Calu3 (cell line): ENCODE measurements at regions not wholly inside any gene's neighbourhood (a gene's known extent, or its start where the extent isn't known, plus 50 kb on each side); places are given as distances from the start of the nearest gene placed in this dataset.

Source experiments
- BruUV-seq: library from RNA; stranded (reverse); fragments of 400-500 nt; replicated peaks from 2 replicates; lab custom pipeline; 2021; lab: Mats Ljungman, UMichigan
- CTCF ChIA-PET: fragments of 300-600 bp; sonication (Branson Sonifier 250); formaldehyde crosslinking; loops from one replicate; lab custom pipeline; 2022; ENCODE audit warnings: antibody characterized with exemption; lab: Charles Lee
- DNase-seq: peaks from one replicate; pipeline ENCODE4 v3.0.0; 2022
- H3K27ac Mint-ChIP-seq: one replicate; pipeline ENCODE4 v1.8.0; 2022; ENCODE audit warnings: mixed read lengths; ENCODE audit not compliant: unreplicated experiment
- H3K27me3 Mint-ChIP-seq: one replicate; pipeline ENCODE4 v1.8.0; 2022; ENCODE audit warnings: mixed read lengths; ENCODE audit not compliant: unreplicated experiment
- H3K36me3 Mint-ChIP-seq: one replicate; pipeline ENCODE4 v1.8.0; 2022; ENCODE audit warnings: mild to moderate bottlenecking, moderate library complexity, mixed read lengths; ENCODE audit not compliant: insufficient read depth, unreplicated experiment
- H3K4me1 Mint-ChIP-seq: one replicate; pipeline ENCODE4 v1.8.0; 2022; ENCODE audit warnings: mild to moderate bottlenecking, low read depth, mixed read lengths; ENCODE audit not compliant: unreplicated experiment
- H3K4me3 Mint-ChIP-seq: one replicate; pipeline ENCODE4 v1.8.0; 2022; ENCODE audit warnings: mild to moderate bottlenecking, low read depth, moderate library complexity, mixed read lengths; ENCODE audit not compliant: unreplicated experiment
- H3K9me3 Mint-ChIP-seq: one replicate; pipeline ENCODE4 v1.8.0; 2022; ENCODE audit warnings: low read depth, mixed read lengths; ENCODE audit not compliant: unreplicated experiment
- intact Hi-C: fragments of 100-400 bp; cut with micrococcal nuclease; formaldehyde crosslinking; loops from one replicate; pipeline ENCODE4 v1.10.0; 2022; ENCODE audit not compliant: unreplicated experiment
- TF ChIP-seq, protein P1 (sequence below): fragments of 200-600 bp; IDR thresholded peaks from one replicate; pipeline ENCODE4 v1.8.0; 2022; ENCODE audit warnings: antibody characterized with exemption; ENCODE audit not compliant: unreplicated experiment

DNA sequence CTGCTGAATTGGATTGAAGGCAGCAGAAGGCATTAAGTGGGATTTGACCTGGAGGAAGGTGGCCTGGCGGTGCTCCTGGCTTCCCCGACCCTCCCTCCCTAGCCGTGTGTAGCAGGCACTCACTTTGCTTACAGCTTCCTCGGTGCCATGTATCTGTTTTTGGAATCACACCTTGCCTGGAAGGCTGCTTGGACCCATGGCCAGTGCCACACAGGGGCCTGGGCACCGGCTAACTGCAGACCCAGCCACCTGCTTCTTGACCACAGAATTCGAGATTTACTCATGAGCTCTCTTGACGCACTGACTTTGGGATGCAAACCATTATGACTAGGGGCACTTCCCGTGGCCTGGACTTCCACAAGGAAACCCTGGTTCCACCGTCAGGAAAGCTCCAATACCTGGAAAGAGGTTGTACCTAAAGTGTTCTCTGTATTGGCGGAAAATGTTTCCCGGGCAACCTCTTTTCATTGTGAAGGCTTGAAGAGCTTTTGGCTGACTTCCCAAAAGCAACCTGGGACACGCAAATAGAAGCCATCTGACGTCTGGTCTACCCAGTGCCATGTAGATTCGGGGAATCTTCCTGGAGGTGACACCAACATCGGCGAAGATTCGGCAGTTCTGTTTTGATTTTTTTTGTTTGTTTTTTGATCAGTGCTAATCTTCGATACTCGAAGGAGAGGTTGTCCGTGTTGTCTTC, 125.6 kb upstream of the RTL1 start:
- Mint-ChIP-seq H3K4me1 (no peaks in the 10 kb centered on the region), H3K27ac (no peak overlapping the region), H3K27me3 (no peaks in the 10 kb centered on the region), H3K36me3 (no peaks in the 10 kb centered on the region), H3K9me3 (no peaks in the 10 kb centered on the region), H3K4me3 (no peak overlapping the region)
- DNase-seq = no peak
- CTCF ChIA-PET = no interaction called here
- intact Hi-C loops = no loop called here
- TF ChIP-seq, protein P1, sequence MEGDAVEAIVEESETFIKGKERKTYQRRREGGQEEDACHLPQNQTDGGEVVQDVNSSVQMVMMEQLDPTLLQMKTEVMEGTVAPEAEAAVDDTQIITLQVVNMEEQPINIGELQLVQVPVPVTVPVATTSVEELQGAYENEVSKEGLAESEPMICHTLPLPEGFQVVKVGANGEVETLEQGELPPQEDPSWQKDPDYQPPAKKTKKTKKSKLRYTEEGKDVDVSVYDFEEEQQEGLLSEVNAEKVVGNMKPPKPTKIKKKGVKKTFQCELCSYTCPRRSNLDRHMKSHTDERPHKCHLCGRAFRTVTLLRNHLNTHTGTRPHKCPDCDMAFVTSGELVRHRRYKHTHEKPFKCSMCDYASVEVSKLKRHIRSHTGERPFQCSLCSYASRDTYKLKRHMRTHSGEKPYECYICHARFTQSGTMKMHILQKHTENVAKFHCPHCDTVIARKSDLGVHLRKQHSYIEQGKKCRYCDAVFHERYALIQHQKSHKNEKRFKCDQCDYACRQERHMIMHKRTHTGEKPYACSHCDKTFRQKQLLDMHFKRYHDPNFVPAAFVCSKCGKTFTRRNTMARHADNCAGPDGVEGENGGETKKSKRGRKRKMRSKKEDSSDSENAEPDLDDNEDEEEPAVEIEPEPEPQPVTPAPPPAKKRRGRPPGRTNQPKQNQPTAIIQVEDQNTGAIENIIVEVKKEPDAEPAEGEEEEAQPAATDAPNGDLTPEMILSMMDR = no peak
- no TSS peak for BruUV-seq

DNA sequence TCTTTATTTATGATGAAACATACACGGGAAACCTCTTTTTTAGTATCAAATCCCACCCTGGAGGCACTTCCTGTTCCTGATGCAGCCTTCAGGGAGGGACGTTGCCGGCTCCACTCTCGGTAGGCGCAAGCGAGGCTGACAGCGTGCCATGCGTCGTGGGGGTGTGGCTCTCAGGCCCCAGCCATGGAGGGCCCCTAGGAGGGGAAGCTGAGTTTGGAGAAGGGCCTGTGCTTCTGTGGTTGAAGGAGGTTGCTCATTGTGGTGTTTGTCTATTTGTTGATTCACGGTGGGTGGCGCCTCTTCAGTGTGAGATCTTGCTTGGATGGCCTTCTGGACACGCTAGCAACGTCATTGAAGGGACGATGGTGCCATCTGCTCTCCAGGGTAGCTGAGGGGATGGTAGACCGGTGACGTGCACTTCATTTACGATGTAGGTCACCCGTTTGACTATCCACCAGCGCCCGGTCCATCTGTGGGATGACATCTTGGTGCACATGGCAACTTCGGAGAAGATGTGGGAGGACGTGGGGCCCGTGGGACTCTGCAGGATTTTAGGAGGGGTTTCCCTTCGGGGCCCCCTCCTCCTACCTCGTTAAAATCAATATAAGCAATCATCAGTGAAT, 126.3 kb upstream of the RTL1 start:
- TF ChIP-seq, protein P1 = no peak
- Mint-ChIP-seq H3K27me3 (no peaks in the 10 kb centered on the region), H3K4me3 (no peak overlapping the region), H3K36me3 (no peaks in the 10 kb centered on the region), H3K27ac (no peak overlapping the region), H3K4me1 (no peaks in the 10 kb centered on the region), H3K9me3 (no peaks in the 10 kb centered on the region)
- intact Hi-C loops = no loop called here
- no peak for DNase-seq
- no TSS peak for BruUV-seq
- CTCF ChIA-PET = no interaction called here

DNA sequence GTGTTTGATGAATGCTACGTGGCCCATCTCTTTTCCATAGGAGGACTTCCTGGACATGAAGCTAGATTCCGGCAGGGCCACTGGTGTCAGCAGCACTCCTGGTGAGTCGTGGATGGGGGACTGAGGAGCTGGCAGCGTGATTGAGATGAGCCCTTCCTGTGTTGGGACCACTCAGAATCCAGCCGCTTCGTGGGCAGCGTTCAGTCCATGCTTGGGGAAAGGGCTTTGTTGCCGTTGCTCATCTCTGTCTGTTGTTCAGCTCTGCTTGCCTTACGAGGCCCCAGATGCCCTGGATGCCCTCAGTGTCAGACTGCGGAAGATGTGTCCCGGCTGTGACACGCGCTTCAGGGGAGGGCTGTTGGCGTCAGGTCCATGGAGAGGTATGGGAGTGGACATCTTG, 127.1 kb upstream of the RTL1 start:
- TF ChIP-seq, protein P1 = no peak
- no peaks in the 10 kb centered on the region for H3K9me3 Mint-ChIP-seq
- no peaks in the 10 kb centered on the region for H3K27me3 Mint-ChIP-seq
- H3K36me3 Mint-ChIP-seq = no peaks in the 10 kb centered on the region
- H3K27ac Mint-ChIP-seq = no peak overlapping the region
- no TSS peak for BruUV-seq
- intact Hi-C loops = no loop called here
- no peaks in the 10 kb centered on the region for H3K4me1 Mint-ChIP-seq
- CTCF ChIA-PET = no interaction called here
- H3K4me3 Mint-ChIP-seq = no peak overlapping the region
- DNase-seq = no peak

DNA sequence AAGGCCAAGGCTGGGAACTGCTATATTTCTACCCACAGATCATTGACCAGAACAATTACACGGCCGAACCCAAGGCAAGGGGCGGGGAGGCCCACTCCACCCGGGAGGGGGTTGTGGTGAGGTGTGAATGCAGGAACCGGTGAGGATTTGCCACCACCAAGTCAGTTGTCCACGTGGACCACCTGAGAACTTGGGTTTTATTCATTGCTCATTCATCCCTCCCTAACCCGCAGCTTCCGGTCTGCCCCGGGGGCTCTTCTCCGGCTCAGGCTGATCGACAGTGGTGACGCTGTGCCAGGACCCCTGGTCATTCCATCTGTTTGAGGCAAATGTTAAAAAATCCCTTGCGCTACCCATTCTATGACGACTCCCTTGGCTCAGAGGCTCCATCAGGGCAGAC, 127.7 kb upstream of the RTL1 start:
- no peak overlapping the region for H3K4me3 Mint-ChIP-seq
- intact Hi-C loops = no loop called here
- TF ChIP-seq, protein P1 = no peak

More for the DNA sequence above, 127.7 kb upstream of the RTL1 start:
- H3K27ac Mint-ChIP-seq = no peak overlapping the region
- no peaks in the 10 kb centered on the region for H3K36me3 Mint-ChIP-seq
- no peak for DNase-seq
- CTCF ChIA-PET = no interaction called here
- no TSS peak for BruUV-seq
- no peaks in the 10 kb centered on the region for H3K9me3 Mint-ChIP-seq
- no peaks in the 10 kb centered on the region for H3K27me3 Mint-ChIP-seq
- H3K4me1 Mint-ChIP-seq = no peaks in the 10 kb centered on the region
